Natural killer cell (primary cell): ENCODE measurements at regions not wholly inside any gene's neighbourhood (a gene's known extent, or its start where the extent isn't known, plus 50 kb on each side); places are given as distances from the start of the nearest gene placed in this dataset.

ENCODE experiments used
- ATAC-seq, 3 donors: fragments of 150-1000 bp in 2 of 3; fragments of 200-7000 bp in 1 of 3; cut with Tn5 transposase; 1 replicate in 1 of 3; 2 replicates in 2 of 3; pipeline ENCODE4 v1.10.0; 2021; ENCODE audit warnings: mild to moderate bottlenecking in 2 of 3, moderate library complexity in 2 of 3
- DNase-seq, 2 donors: peaks; one replicate each; pipeline versions ENCODE4 v3.0.0 to v3.0.0-alpha.2; 2013 to 2021; ENCODE audit warnings: mixed read lengths in 1 of 2
- H3K27ac ChIP-seq: one replicate; pipeline ENCODE4 v1.5.1; 2013; ENCODE audit warnings: mild to moderate bottlenecking, low read length
- H3K27me3 ChIP-seq: one replicate; pipeline ENCODE4 v1.6.1; 2013; ENCODE audit warnings: low read length; ENCODE audit not compliant: control insufficient read depth, insufficient read depth
- H3K36me3 ChIP-seq: one replicate; pipeline ENCODE4 v1.6.1; 2013; ENCODE audit warnings: low read length; ENCODE audit not compliant: control insufficient read depth, insufficient read depth
- H3K4me1 ChIP-seq: one replicate; pipeline ENCODE4 v1.6.1; 2013; ENCODE audit warnings: low read length; ENCODE audit not compliant: control insufficient read depth, insufficient read depth
- H3K4me3 ChIP-seq: one replicate; pipeline ENCODE4 v1.5.1; 2013; ENCODE audit warnings: low read length
- H3K9me3 ChIP-seq: one replicate; pipeline ENCODE4 v1.6.1; 2013; ENCODE audit warnings: low read length; ENCODE audit not compliant: control insufficient read depth, insufficient read depth
- H3K27ac Mint-ChIP-seq, 2 donors: one replicate each; pipeline ENCODE4 v1.8.0; 2022; ENCODE audit warnings: mild to moderate bottlenecking in 2 of 2, mixed read lengths in 2 of 2, moderate library complexity in 1 of 2
- H3K27me3 Mint-ChIP-seq, 2 donors: one replicate each; pipeline ENCODE4 v1.8.0; 2022; ENCODE audit warnings: low read depth in 2 of 2, mixed read lengths in 2 of 2
- H3K36me3 Mint-ChIP-seq: one replicate; pipeline ENCODE4 v1.8.0; 2022; ENCODE audit warnings: mixed read lengths
- H3K4me1 Mint-ChIP-seq, 2 donors: one replicate each; pipeline ENCODE4 v1.8.0; 2022; ENCODE audit warnings: mixed read lengths in 2 of 2
- H3K4me3 Mint-ChIP-seq: one replicate; pipeline ENCODE4 v1.8.0; 2022; ENCODE audit warnings: mild to moderate bottlenecking, moderate library complexity, mixed read lengths
- H3K9me3 Mint-ChIP-seq, 2 donors: one replicate each; pipeline ENCODE4 v1.8.0; 2022; ENCODE audit warnings: mixed read lengths in 2 of 2
- CTCF ChIP-seq: fragments of 200-600 bp; IDR thresholded peaks from one replicate; pipeline ENCODE4 v1.8.0; 2022; ENCODE audit warnings: antibody characterized with exemption
- WGBS: methylation state at CpG from one replicate; pipeline ENCODE4 v1.1.7; 2013; ENCODE audit warnings: missing lambda C conversion rate; ENCODE audit not compliant: insufficient coverage; 5-methylcytosine and 5-hydroxymethylcytosine counted together
- intact Hi-C: fragments of 100-400 bp; cut with micrococcal nuclease; formaldehyde crosslinking; loops from one replicate; pipeline ENCODE4 v1.14.2; 2022

GRCh38 chr1:168881656-168882260, 152.8 kb upstream of the DPT start:
- no peak for TF ChIP-seq CTCF
- no peak overlapping the region for H3K4me3 Mint-ChIP-seq

GRCh38 chr1:168887381-168887780, 158.4 kb upstream of the DPT start:
- DNase-seq (no peak), ATAC-seq (no peak)
- intact Hi-C loops = no loop called here
- no peaks in the 10 kb centered on the region for H3K9me3 ChIP-seq
- no peak overlapping the region for H3K27ac ChIP-seq
- H3K4me1 ChIP-seq = no peaks in the 10 kb centered on the region
- H3K27me3 ChIP-seq = peaks cover 2% of the 10 kb centered on the region
- Mint-ChIP-seq H3K4me3 (no peak overlapping the region), H3K36me3 (peaks cover 15% of the 10 kb centered on the region), H3K4me1 (no peaks in the 10 kb centered on the region), H3K27me3 (peaks cover under 1 to 3% of the 10 kb centered on the region in 2 donors), H3K27ac (no peak overlapping the region), H3K9me3 (peaks cover 0 to 2% of the 10 kb centered on the region in 2 donors)
- TF ChIP-seq CTCF = no peak
- no peak overlapping the region for H3K4me3 ChIP-seq
- 65% methylated on average over 4 of the region's 4 CpGs for WGBS
- H3K36me3 ChIP-seq = no peaks in the 10 kb centered on the region

More at GRCh38 chr1:168881656-168882260, 152.8 kb upstream of the DPT start:
- ATAC-seq = no peak
- no peak for DNase-seq
- Histone ChIP-seq H3K9me3 (no peaks in the 10 kb centered on the region), H3K36me3 (no peaks in the 10 kb centered on the region), H3K27ac (no peak overlapping the region), H3K4me1 (no peaks in the 10 kb centered on the region), H3K4me3 (no peak overlapping the region), H3K27me3 (peaks cover 2% of the 10 kb centered on the region)
- peaks cover 7% of the 10 kb centered on the region for H3K36me3 Mint-ChIP-seq
- H3K4me1 Mint-ChIP-seq = peaks cover 0 to 4% of the 10 kb centered on the region in 2 donors
- no peak overlapping the region for H3K27ac Mint-ChIP-seq
- peaks cover 2 to 12% of the 10 kb centered on the region in 2 donors for H3K27me3 Mint-ChIP-seq
- 97% methylated on average over 2 of the region's 2 CpGs for WGBS
- H3K9me3 Mint-ChIP-seq = peaks cover 0 to 2% of the 10 kb centered on the region in 2 donors
- intact Hi-C loops = no loop called here

- Histone ChIP-seq H3K4me3 (no peak overlapping the region), H3K9me3 (no peaks in the 10 kb centered on the region), H3K4me1 (no peaks in the 10 kb centered on the region), H3K27ac (no peak overlapping the region), H3K36me3 (no peaks in the 10 kb centered on the region), H3K27me3 (peaks cover 2% of the 10 kb centered on the region)
- no peak for DNase-seq
- no peak overlapping the region for H3K4me3 Mint-ChIP-seq
- no peak overlapping the region for H3K27ac Mint-ChIP-seq
- 50% methylated on average over 2 of the region's 2 CpGs for WGBS
- peaks cover 5 to 8% of the 10 kb centered on the region in 2 donors for H3K27me3 Mint-ChIP-seq
- intact Hi-C loops = no loop called here
- ATAC-seq = no peak
- no peaks in the 10 kb centered on the region for H3K4me1 Mint-ChIP-seq
- H3K36me3 Mint-ChIP-seq = peaks cover 15% of the 10 kb centered on the region
- peaks cover 0 to 2% of the 10 kb centered on the region in 2 donors for H3K9me3 Mint-ChIP-seq
- no peak for TF ChIP-seq CTCF
These were observed 159.4 kb upstream of the DPT start for GRCh38 chr1:168888418-168888817.

- Mint-ChIP-seq H3K4me3 (no peak overlapping the region), H3K9me3 (no peaks in the 10 kb centered on the region), H3K27me3 (peaks cover 30 to 45% of the 10 kb centered on the region in 2 donors), H3K36me3 (peaks cover 8% of the 10 kb centered on the region), H3K4me1 (no peaks in the 10 kb centered on the region), H3K27ac (no peak overlapping the region)
- no peak for DNase-seq
- H3K4me1 ChIP-seq = no peaks in the 10 kb centered on the region
- ATAC-seq = no peak
- no peak overlapping the region for H3K4me3 ChIP-seq
- no peak for TF ChIP-seq CTCF
- intact Hi-C loops = no loop called here
- 91% methylated on average over 2 of the region's 3 CpGs for WGBS
- H3K27me3 ChIP-seq = peaks cover 4% of the 10 kb centered on the region
- H3K27ac ChIP-seq = no peak overlapping the region
- no peaks in the 10 kb centered on the region for H3K36me3 ChIP-seq
- H3K9me3 ChIP-seq = no peaks in the 10 kb centered on the region
These were observed 163.9 kb upstream of the DPT start for GRCh38 chr1:168892931-168893330.
